ENCODE measurements at regions not wholly inside any gene's neighbourhood (a gene's known extent, or its start where the extent isn't known, plus 50 kb on each side); places are given as distances from the start of the nearest gene placed in this dataset.

GRCh38 chr11:45457649-45458048 is 171.5 kb upstream of the SYT13 start:
- ChIA-PET CTCF (ENCODE audit: low intra/inter-chr PET ratio, low total read pairs) (no interaction called here), POLR2A (no interaction called here)
- WGBS (ENCODE audit: low lambda C conversion rate), result 29% methylated on average over 5 of the region's 6 CpGs
- Histone ChIP-seq H3K9me3 (ENCODE audit: low read length) (no peaks in the 10 kb centered on the region), H4K20me1 (ENCODE audit: insufficient read depth, low read length) (no peaks in the 10 kb centered on the region), H3K4me2 (ENCODE audit: low read depth, low read length) (no peak overlapping the region), H3K27ac (ENCODE audit: extremely low read length, insufficient read depth, low read length) (no peak overlapping the region), H3K36me3 (replicated peaks in 1 of 2; ENCODE audit: control insufficient read depth in 1 of 2, insufficient read depth in 2 of 2, low read length in 2 of 2) (no peaks in the 10 kb centered on the region), H3K27me3 (ENCODE audit: control insufficient read depth in 1 of 2, insufficient read depth in 2 of 2, low read length in 2 of 2) (peaks cover 1 to 8% of the 10 kb centered on the region in 2 experiments; a peak in 3 of 5 replicates), H3K4me3 (replicated peaks in 1 of 3; ENCODE audit: insufficient read depth in 1 of 3, low read depth in 2 of 3, low read length in 3 of 3) (no peak overlapping the region), H3K79me2 (ENCODE audit: insufficient read depth, low read length) (no peaks in the 10 kb centered on the region), H2AFZ (ENCODE audit: low read length) (no peak overlapping the region), H3K9ac (ENCODE audit: insufficient read depth, low read depth, low read length) (no peak overlapping the region), H3K4me1 (ENCODE audit: insufficient read depth, low read length) (peaks cover 10% of the 10 kb centered on the region; the same call in 1 of the 2 replicates)
- intact Hi-C loops (cut with micrococcal nuclease; ENCODE audit: unreplicated experiment) (no loop called here), in situ Hi-C loops (cut with HindIII; ENCODE audit: extremely low pct_ligation_motif_present, low pct_unique_long_range_greater_than_20kb) (loop anchor here (10.0 kb wide), 1 partner anchor 57 kb away; no protein-coding TSS in a partner anchor)
- no TSS peak for BruUV-seq (replicated peaks)
- FAIRE-seq (no peak), DNase-seq (ENCODE audit: low spot score) (no peak), ATAC-seq (no peak)
- TF ChIP-seq ZNF414 (CRISPR knock-in tag; IDR thresholded peaks at IDR 0.05) (no peak), MLXIP (CRISPR knock-in tag; IDR thresholded peaks at IDR 0.05; ENCODE audit: borderline replicate concordance) (no peak), CEBPB (IDR thresholded peaks at IDR 0.05; ENCODE audit: borderline replicate concordance, low read depth, low read length) (peak; percentile 43; the same call in 1 of the 2 replicates), ZNF530 (CRISPR knock-in tag; IDR thresholded peaks at IDR 0.05; ENCODE audit: low read depth) (no peak), FOSL2 (CRISPR knock-in tag; IDR thresholded peaks at IDR 0.05) (peak; percentile 40), ATF4 (CRISPR knock-in tag; IDR thresholded peaks at IDR 0.05) (peak in 1 of 2 experiments; percentile 88; a peak in 2 of 4 replicates), ZNF660 (CRISPR knock-in tag; IDR thresholded peaks at IDR 0.05; ENCODE audit: borderline replicate concordance, low read depth) (no peak), ZFP37 (CRISPR knock-in tag; IDR thresholded peaks at IDR 0.05; ENCODE audit: borderline replicate concordance) (no peak), SPEN (CRISPR knock-in tag; IDR thresholded peaks at IDR 0.05; ENCODE audit: low read depth) (no peak), FLYWCH1 (CRISPR knock-in tag; IDR thresholded peaks at IDR 0.05) (no peak), HMG20A (CRISPR knock-in tag; IDR thresholded peaks at IDR 0.05; ENCODE audit: borderline replicate concordance) (no peak), THAP11 (CRISPR knock-in tag; IDR thresholded peaks at IDR 0.05) (no peak)
